Frontal cortex (tissue), 3 donors: ENCODE measurements at regions not wholly inside any gene's neighbourhood (a gene's known extent, or its start where the extent isn't known, plus 50 kb on each side); places are given as distances from the start of the nearest gene placed in this dataset.

ENCODE experiments used
- DNase-seq, 2 donors: peaks; one replicate each; pipeline ENCODE4 v3.0.0; 2012; ENCODE audit warnings: low spot score in 2 of 2
- FAIRE-seq: peaks from 2 replicates; lab custom pipeline; 2012; peaks lifted over from hg19 to GRCh38; lab: Jason Lieb, UNC
- donor health status: control.
- donor health status: control.
- donor health status: control.

DNA sequence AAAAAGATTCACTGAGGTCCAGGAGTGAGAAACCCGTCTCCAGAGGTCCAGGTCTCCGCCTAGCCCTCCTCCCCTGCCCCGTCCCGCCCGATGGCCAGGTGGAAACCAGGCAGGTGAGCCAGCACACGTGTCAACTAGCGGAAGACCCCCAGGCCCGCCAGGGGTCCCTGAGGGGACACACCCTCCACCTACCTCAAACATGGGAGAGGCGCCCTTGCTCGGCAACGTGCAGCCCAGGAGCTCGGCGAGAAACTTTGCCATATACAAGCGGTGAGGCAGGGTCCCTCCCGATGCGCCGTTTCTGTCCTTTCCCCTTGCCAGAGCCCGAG lies 330.0 kb downstream of the HNRNPD start:
- DNase-seq = no peak
- no peak for FAIRE-seq

GRCh38 chr4:82043081-82043808 lies 330.5 kb downstream of the HNRNPD start:
- no peak for DNase-seq
- no peak for FAIRE-seq

- FAIRE-seq (no peak), DNase-seq (peak in 1 of 2 donors; percentile 6)
Observed at GRCh38 chr4:82042042-82042441, 331.7 kb downstream of the HNRNPD start.

GRCh38 chr4:82038936-82039335 lies 334.9 kb downstream of the HNRNPD start:
- no peak for FAIRE-seq
- no peak for DNase-seq

DNA sequence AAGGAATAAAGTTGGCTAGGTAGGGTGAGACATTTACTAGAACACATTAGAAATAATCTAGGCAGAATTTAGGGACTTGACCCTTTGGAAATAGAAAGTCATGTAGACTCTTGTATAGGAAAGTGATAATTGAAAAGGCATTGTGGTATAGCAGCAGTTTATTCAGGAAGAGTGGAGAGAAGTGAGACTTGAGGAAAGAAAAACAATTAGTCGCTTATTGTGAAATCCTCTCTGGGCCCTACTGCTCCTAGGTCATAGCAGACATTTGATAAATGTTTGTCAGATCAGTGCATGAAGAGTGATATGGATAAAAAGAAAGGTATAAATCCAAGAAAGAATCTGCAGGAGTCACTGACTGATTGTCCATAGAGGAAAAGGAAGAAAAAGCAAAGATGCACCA lies 337.6 kb downstream of the HNRNPD start:
- FAIRE-seq (no peak), DNase-seq (no peak)

DNA sequence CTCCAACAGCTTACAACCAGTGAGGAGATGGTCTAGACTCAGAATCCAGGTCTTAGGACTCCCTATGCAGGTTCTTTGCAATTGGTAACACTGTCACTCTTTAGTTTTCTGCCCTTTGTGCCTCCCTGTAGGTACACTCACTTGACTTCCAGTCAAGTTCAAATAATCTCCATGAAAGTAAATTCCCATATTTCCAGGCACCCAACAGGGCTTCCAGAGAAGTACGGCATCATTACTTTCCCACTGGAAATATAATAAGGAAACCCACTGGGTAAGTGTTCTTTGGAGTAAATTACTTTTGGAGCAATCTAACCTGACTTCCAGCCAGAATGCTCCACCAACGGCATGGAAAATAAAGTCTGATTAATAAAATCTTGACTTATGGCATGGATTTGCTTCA lies 338.9 kb downstream of the HNRNPD start:
- FAIRE-seq = no peak
- DNase-seq = no peak

DNA sequence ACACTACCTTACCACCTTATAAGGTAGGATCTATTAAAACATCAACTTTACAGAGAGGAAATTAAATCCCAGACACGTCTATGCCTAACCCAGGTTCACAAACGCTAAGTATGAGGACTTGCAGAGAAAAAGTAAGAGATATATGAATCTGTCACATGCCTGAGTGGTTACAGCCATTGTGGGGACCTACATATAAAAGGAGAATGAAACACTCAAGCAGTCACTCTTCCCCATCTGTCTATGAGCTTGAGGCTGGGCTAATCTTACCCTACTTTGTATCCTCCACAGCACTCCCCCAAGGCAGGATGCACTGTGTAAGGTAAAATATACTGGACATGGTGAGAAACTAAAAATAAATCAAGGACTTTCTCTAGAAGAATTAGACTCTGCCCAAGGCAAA lies 339.9 kb downstream of the HNRNPD start:
- DNase-seq (no peak), FAIRE-seq (no peak)

DNA sequence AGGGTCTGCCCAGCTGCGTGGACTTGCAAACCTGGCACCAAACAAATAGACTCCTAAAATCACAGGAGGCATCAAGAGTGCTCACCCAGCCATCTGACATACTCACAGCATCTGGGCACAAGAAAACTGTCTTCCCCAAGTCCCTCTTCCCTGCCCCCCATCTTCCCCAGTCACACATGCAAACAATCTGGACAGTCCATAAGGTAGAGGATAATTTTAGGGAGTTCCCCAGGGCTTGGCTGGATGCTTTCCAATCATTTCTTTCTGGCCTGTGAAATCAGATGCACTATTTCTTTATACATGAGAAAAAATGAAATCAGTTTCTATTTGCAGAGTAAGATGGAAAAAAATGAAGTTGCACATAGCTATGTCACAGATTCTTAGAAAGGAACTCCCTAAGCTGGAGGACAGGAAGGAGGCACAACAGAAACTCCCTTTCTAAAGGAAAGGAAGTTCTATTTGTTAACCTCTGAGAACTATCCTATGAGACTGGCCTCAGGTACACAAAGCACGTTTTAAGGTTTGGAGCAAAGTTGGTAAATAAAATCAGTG lies 342.3 kb downstream of the HNRNPD start:
- no peak for FAIRE-seq
- no peak for DNase-seq

DNA sequence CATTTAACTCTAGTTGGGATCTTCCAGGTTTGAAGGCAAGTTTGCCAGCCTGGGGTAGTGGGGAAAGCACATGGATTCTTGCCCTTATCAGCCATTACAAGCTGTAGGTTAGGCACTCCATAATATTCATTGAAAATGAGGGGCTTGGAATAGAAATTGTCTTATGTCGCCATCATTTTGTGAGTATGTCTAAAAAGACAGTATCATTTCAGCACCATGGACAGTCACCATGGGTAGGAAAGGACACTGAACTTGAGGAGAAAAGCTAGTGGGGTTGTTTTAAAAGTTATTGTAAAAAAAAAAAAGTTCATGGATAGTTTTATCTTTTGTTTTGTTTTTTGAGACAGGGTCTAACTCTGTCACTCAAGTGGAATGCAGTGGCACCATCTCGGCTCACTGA lies 356.1 kb downstream of the HNRNPD start:
- DNase-seq = no peak
- FAIRE-seq = no peak

- FAIRE-seq = no peak
- DNase-seq = no peak
Observed at GRCh38 chr4:82005158-82005557, 368.6 kb downstream of the HNRNPD start.

DNA sequence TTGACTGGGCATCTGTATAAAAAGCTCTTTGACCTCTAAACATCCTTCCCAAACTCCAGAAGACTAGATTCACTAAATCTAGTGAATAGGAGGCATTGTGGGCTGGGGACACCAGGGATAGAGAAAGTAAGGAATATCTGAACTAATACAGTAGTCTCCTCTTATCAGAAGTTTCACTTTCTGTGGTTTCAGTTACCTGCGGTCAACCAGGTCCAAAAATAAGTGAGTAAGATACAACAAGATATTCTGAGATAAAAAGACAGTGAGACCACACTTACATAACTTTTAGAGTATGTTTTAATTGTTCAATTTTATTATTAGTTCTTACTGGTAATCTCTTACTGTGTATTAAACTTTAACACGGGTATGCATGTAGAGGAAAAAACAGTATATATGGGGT lies 376.5 kb downstream of the HNRNPD start:
- FAIRE-seq (no peak), DNase-seq (no peak)

- FAIRE-seq (no peak), DNase-seq (no peak)
Observed at GRCh38 chr4:81990898-81991297, 382.9 kb downstream of the HNRNPD start.

- FAIRE-seq (no peak), DNase-seq (no peak)
Observed at GRCh38 chr4:81990211-81990610, 383.6 kb downstream of the HNRNPD start.

GRCh38 chr4:81989202-81989601 lies 384.6 kb downstream of the HNRNPD start:
- FAIRE-seq (no peak), DNase-seq (no peak)

GRCh38 chr4:81988178-81988577 lies 385.6 kb downstream of the HNRNPD start:
- FAIRE-seq (no peak), DNase-seq (no peak)

- DNase-seq (no peak), FAIRE-seq (no peak)
Observed at GRCh38 chr4:81984746-81985145, 389.0 kb downstream of the HNRNPD start.

- no peak for DNase-seq
- no peak for FAIRE-seq
Observed at GRCh38 chr4:81982846-81983540, 390.8 kb downstream of the HNRNPD start.

GRCh38 chr4:81981218-81981617 lies 392.6 kb downstream of the HNRNPD start:
- FAIRE-seq = no peak

DNA sequence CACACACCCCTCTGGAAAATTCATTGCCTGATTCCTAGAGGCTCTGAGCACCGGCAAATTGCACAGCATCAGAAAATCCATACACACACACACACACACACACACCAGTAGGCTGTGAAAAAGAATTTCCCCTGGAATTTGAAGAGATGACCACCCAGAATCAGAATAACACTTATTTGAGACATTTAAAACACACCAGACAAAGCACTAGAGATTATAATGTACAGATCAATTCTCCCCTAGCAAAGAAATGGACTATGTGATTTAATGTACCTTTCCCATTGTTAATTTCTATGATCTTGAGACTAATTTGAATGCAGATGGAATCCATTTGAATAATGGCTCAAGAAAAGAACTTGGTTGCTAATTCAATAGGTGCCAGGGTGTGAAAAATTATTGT lies 399.3 kb downstream of the HNRNPD start:
- DNase-seq (no peak), FAIRE-seq (no peak)

More at GRCh38 chr4:81981218-81981617, 392.6 kb downstream of the HNRNPD start:
- DNase-seq = no peak

DNA sequence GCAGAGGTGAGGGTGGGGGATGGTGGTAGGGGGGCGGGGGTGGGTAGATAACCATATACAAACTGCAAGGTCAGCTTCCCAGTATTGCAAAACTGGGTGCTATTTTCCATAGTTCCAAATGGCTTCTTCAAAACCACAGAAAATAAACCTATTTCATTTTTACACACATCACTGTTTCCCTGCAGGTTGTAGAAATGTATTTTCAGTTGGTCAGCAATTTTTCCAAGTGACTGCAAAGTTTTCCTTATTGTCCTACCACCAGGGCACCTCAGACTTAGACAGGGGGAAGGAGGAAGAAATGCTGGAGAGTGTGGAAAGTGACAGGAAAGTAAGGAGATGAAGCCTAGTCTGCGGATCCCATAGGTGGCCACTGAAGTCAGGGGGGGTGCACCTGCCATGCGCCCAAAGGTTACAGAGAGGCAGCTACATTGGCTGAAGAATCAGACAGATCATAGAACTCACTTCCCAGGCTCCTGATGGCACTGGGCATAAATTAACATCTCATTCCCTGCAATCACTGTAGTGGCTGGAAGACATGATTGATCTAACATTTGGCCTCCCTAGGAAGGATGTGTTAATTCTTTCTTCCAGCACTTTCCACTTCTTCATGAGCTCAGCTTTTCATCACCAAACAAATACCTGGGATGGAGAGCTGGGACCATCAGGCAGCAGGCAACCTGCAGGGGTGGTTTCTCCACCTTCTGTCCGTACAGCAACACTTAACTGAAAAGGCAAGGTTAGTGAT lies 402.0 kb downstream of the HNRNPD start:
- FAIRE-seq (no peak), DNase-seq (no peak)

DNA sequence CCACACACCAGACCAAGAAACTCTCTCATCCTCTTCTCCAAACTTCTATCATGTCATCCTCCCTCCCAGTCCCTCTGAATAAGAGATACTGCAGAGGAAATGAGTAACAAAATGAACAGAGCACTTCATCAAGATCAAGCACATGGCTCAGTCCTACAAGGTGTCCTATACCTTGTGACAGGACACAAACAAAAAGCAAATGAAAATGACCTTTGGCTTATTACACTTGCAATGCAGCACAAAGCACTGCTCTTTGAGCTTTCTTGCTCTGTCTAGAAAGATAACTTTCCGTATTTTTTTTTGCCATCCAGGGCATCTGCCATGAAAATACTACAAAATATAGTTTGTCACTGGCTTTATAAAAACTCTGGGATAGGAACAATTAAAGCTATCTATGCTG lies 402.7 kb downstream of the HNRNPD start:
- no peak for FAIRE-seq
- DNase-seq = no peak
